GM23338 (cell line): ENCODE measurements at regions not wholly inside any gene's neighbourhood (a gene's known extent, or its start where the extent isn't known, plus 50 kb on each side); places are given as distances from the start of the nearest gene placed in this dataset.

ENCODE experiments used
- ATAC-seq: fragments of 200-7000 bp; cut with Tn5 transposase; 3 replicates; pipeline ENCODE4 v1.9.1; 2020
- DNase-seq: peaks from one replicate; pipeline ENCODE4 v3.0.0-alpha.2; 2015; ENCODE audit warnings: low spot score
- H2AFZ ChIP-seq: fragments of 200-600 bp; sonication (generic); 2 replicates; pipeline ENCODE4 v1.8.0; 2016; ENCODE audit warnings: antibody characterized with exemption, mild to moderate bottlenecking, moderate library complexity
- H3F3A ChIP-seq: fragments of 200-600 bp; sonication (generic); replicated peaks from 2 replicates; pipeline ENCODE4 v1.8.0; 2017; ENCODE audit warnings: antibody characterized with exemption, mixed run types, low read depth
- H3K27ac ChIP-seq: fragments of 200-600 bp; sonication (generic); 2 replicates; pipeline ENCODE4 v1.6.1; 2016; ENCODE audit warnings: low read depth
- H3K27me3 ChIP-seq: fragments of 200-600 bp; sonication (generic); 2 replicates; pipeline ENCODE4 v1.8.0; 2016; ENCODE audit warnings: mild to moderate bottlenecking, mixed run types, moderate library complexity; ENCODE audit not compliant: insufficient read depth
- H3K36me3 ChIP-seq: fragments of 200-600 bp; sonication (generic); 2 replicates; pipeline ENCODE4 v1.8.0; 2016; ENCODE audit warnings: mild to moderate bottlenecking; ENCODE audit not compliant: insufficient read depth
- H3K4me1 ChIP-seq: fragments of 200-600 bp; sonication (generic); 2 replicates; pipeline ENCODE4 v1.8.0; 2016; ENCODE audit warnings: mild to moderate bottlenecking, moderate library complexity; ENCODE audit not compliant: insufficient read depth
- H3K4me2 ChIP-seq: fragments of 200-600 bp; sonication (generic); 2 replicates; pipeline ENCODE4 v1.7.1; 2017; ENCODE audit warnings: mixed run types
- H3K4me3 ChIP-seq: fragments of 200-600 bp; sonication (generic); 2 replicates; pipeline ENCODE4 v1.6.1; 2016; ENCODE audit warnings: mixed run types
- H3K79me2 ChIP-seq: fragments of 200-600 bp; sonication (generic); replicated peaks from 2 replicates; pipeline ENCODE4 v1.8.0; 2017; ENCODE audit warnings: mild to moderate bottlenecking; ENCODE audit not compliant: insufficient read depth
- H3K9me2 ChIP-seq: fragments of 200-600 bp; sonication (generic); 2 replicates; pipeline ENCODE4 v1.8.0; 2017; ENCODE audit not compliant: insufficient read depth
- H4K20me1 ChIP-seq: fragments of 200-600 bp; sonication (generic); replicated peaks from 2 replicates; pipeline ENCODE4 v1.8.0; 2017; ENCODE audit warnings: mild to moderate bottlenecking; ENCODE audit not compliant: insufficient read depth
- H3K27ac Mint-ChIP-seq: 2 replicates; pipeline ENCODE4 v1.8.0; 2020; ENCODE audit warnings: inconsistent platforms, mild to moderate bottlenecking, moderate library complexity, mixed read lengths
- H3K27me3 Mint-ChIP-seq: 3 replicates; pipeline ENCODE4 v1.8.0; 2022; ENCODE audit warnings: low read depth, mild to moderate bottlenecking, moderate library complexity, mixed read lengths, inconsistent platforms; ENCODE audit not compliant: insufficient read depth, poor library complexity
- H3K36me3 Mint-ChIP-seq: 3 replicates; pipeline ENCODE4 v1.8.0; 2021; ENCODE audit warnings: low read depth, mild to moderate bottlenecking, inconsistent platforms, moderate library complexity, mixed read lengths
- H3K4me1 Mint-ChIP-seq: 3 replicates; pipeline ENCODE4 v1.8.0; 2020; ENCODE audit warnings: mild to moderate bottlenecking, inconsistent platforms, mixed read lengths
- H3K4me3 Mint-ChIP-seq: 3 replicates; pipeline ENCODE4 v1.8.0; 2021; ENCODE audit warnings: moderate library complexity, mild to moderate bottlenecking, inconsistent platforms, mixed read lengths
- H3K9me3 Mint-ChIP-seq: 3 replicates; pipeline ENCODE4 v1.8.0; 2020; ENCODE audit warnings: moderate library complexity, mild to moderate bottlenecking, inconsistent platforms, mixed read lengths
- CREB1 ChIP-seq: fragments of 250-450 bp; sonication (Bioruptor Pico); IDR thresholded peaks from 2 replicates; pipeline ENCODE4 v1.5.0; 2020; ENCODE audit warnings: low read depth, mild to moderate bottlenecking, moderate library complexity
- ETS1 ChIP-seq: IDR thresholded peaks from 2 replicates; pipeline ENCODE4 v1.6.1; 2016; ENCODE audit warnings: antibody characterized with exemption
- EZH2 ChIP-seq: fragments of 200-600 bp; sonication (generic); IDR thresholded peaks from one replicate; pipeline ENCODE4 v1.8.0; 2017; ENCODE audit warnings: antibody characterized with exemption, mild to moderate bottlenecking, low read depth; ENCODE audit not compliant: unreplicated experiment
- JUNB ChIP-seq: IDR thresholded peaks from one replicate; pipeline ENCODE4 v1.6.1; 2016; ENCODE audit warnings: antibody characterized with exemption; ENCODE audit not compliant: unreplicated experiment
- NANOG ChIP-seq: IDR thresholded peaks from 2 replicates; pipeline ENCODE4 v1.6.1; 2016; ENCODE audit warnings: antibody characterized with exemption, borderline replicate concordance
- POLR2AphosphoS5 ChIP-seq: IDR thresholded peaks from 2 replicates; pipeline ENCODE4 v1.6.1; 2016; ENCODE audit warnings: antibody characterized with exemption, low read depth
- STAT1 ChIP-seq: IDR thresholded peaks from one replicate; pipeline ENCODE4 v1.6.1; 2016; ENCODE audit warnings: antibody characterized with exemption; ENCODE audit not compliant: unreplicated experiment
- ZNF114 ChIP-seq: fragments of 250-450 bp; sonication (Bioruptor Pico); IDR thresholded peaks from 2 replicates; pipeline ENCODE4 v1.5.0; 2020; ENCODE audit warnings: mild to moderate bottlenecking, moderate library complexity
- ZNF331 ChIP-seq: fragments of 250-450 bp; sonication (Bioruptor Pico); IDR thresholded peaks from 2 replicates; pipeline ENCODE4 v1.5.0; 2020; ENCODE audit warnings: low read depth, mild to moderate bottlenecking, moderate library complexity
- TF ChIP-seq, protein P1 (sequence below), 2 experiments: fragments of 200-600 bp in 1 of 2; sonication (generic) in 1 of 2; conservative IDR thresholded peaks; 2 replicates each; pipeline versions ENCODE4 v1.5.1 to v1.6.1; 2016 to 2017; ENCODE audit warnings: antibody characterized with exemption in 2 of 2, low read depth in 2 of 2, mild to moderate bottlenecking in 2 of 2, moderate library complexity in 1 of 2
- TF ChIP-seq, protein P2 (sequence below): IDR thresholded peaks from one replicate; pipeline ENCODE4 v1.6.1; 2018; ENCODE audit warnings: antibody characterized with exemption; ENCODE audit not compliant: unreplicated experiment

GRCh38 chr5:105968981-105969380 lies 1701.8 kb downstream of the EFNA5 start:
- no peak for DNase-seq
- TF ChIP-seq ZNF114 (CRISPR knock-in tag), result no peak
- TF ChIP-seq, protein P1, sequence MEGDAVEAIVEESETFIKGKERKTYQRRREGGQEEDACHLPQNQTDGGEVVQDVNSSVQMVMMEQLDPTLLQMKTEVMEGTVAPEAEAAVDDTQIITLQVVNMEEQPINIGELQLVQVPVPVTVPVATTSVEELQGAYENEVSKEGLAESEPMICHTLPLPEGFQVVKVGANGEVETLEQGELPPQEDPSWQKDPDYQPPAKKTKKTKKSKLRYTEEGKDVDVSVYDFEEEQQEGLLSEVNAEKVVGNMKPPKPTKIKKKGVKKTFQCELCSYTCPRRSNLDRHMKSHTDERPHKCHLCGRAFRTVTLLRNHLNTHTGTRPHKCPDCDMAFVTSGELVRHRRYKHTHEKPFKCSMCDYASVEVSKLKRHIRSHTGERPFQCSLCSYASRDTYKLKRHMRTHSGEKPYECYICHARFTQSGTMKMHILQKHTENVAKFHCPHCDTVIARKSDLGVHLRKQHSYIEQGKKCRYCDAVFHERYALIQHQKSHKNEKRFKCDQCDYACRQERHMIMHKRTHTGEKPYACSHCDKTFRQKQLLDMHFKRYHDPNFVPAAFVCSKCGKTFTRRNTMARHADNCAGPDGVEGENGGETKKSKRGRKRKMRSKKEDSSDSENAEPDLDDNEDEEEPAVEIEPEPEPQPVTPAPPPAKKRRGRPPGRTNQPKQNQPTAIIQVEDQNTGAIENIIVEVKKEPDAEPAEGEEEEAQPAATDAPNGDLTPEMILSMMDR (conservative IDR thresholded peaks at IDR 0.05; ENCODE audit: low read depth in 2 of 2), result no peak
- TF ChIP-seq CREB1 (CRISPR knock-in tag), result no peak
- TF ChIP-seq POLR2AphosphoS5, result no peak
- TF ChIP-seq JUNB, result no peak
- no peak for TF ChIP-seq EZH2
- no peak for TF ChIP-seq STAT1
- no peak for TF ChIP-seq NANOG
- TF ChIP-seq ZNF331 (CRISPR knock-in tag), result no peak
- no peak for TF ChIP-seq ETS1
- TF ChIP-seq, protein P2, sequence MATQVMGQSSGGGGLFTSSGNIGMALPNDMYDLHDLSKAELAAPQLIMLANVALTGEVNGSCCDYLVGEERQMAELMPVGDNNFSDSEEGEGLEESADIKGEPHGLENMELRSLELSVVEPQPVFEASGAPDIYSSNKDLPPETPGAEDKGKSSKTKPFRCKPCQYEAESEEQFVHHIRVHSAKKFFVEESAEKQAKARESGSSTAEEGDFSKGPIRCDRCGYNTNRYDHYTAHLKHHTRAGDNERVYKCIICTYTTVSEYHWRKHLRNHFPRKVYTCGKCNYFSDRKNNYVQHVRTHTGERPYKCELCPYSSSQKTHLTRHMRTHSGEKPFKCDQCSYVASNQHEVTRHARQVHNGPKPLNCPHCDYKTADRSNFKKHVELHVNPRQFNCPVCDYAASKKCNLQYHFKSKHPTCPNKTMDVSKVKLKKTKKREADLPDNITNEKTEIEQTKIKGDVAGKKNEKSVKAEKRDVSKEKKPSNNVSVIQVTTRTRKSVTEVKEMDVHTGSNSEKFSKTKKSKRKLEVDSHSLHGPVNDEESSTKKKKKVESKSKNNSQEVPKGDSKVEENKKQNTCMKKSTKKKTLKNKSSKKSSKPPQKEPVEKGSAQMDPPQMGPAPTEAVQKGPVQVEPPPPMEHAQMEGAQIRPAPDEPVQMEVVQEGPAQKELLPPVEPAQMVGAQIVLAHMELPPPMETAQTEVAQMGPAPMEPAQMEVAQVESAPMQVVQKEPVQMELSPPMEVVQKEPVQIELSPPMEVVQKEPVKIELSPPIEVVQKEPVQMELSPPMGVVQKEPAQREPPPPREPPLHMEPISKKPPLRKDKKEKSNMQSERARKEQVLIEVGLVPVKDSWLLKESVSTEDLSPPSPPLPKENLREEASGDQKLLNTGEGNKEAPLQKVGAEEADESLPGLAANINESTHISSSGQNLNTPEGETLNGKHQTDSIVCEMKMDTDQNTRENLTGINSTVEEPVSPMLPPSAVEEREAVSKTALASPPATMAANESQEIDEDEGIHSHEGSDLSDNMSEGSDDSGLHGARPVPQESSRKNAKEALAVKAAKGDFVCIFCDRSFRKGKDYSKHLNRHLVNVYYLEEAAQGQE, result no peak
- H3K4me1 Mint-ChIP-seq, result no peaks in the 10 kb centered on the region

More at GRCh38 chr5:105968981-105969380, 1701.8 kb downstream of the EFNA5 start:
- no peaks in the 10 kb centered on the region for H3K27me3 Mint-ChIP-seq
- H2AFZ ChIP-seq, result peak overlapping the region; percentile 49; the same call in 1 of the 2 replicates
- no peak overlapping the region for H3K27ac ChIP-seq
- no peak overlapping the region for H3K4me3 ChIP-seq
- no peaks in the 10 kb centered on the region for H4K20me1 ChIP-seq
- H3K9me2 ChIP-seq, result peaks cover 3% of the 10 kb centered on the region; the same call in 1 of the 2 replicates
- no peaks in the 10 kb centered on the region for H3K27me3 ChIP-seq
- H3F3A ChIP-seq, result no peaks in the 10 kb centered on the region
- no peak overlapping the region for H3K4me2 ChIP-seq
- ATAC-seq, result no peak
- no peaks in the 10 kb centered on the region for H3K36me3 ChIP-seq
- no peaks in the 10 kb centered on the region for H3K79me2 ChIP-seq
- no peaks in the 10 kb centered on the region for H3K36me3 Mint-ChIP-seq
- H3K4me1 ChIP-seq, result no peaks in the 10 kb centered on the region
- H3K9me3 Mint-ChIP-seq, result no peaks in the 10 kb centered on the region
- H3K4me3 Mint-ChIP-seq, result no peak overlapping the region
- peak overlapping the region; percentile 11; the same call in 1 of the 2 replicates for H3K27ac Mint-ChIP-seq
